ENCODE measurements at regions not wholly inside any gene's neighbourhood (a gene's known extent, or its start where the extent isn't known, plus 50 kb on each side); places are given as distances from the start of the nearest gene placed in this dataset.

DNA sequence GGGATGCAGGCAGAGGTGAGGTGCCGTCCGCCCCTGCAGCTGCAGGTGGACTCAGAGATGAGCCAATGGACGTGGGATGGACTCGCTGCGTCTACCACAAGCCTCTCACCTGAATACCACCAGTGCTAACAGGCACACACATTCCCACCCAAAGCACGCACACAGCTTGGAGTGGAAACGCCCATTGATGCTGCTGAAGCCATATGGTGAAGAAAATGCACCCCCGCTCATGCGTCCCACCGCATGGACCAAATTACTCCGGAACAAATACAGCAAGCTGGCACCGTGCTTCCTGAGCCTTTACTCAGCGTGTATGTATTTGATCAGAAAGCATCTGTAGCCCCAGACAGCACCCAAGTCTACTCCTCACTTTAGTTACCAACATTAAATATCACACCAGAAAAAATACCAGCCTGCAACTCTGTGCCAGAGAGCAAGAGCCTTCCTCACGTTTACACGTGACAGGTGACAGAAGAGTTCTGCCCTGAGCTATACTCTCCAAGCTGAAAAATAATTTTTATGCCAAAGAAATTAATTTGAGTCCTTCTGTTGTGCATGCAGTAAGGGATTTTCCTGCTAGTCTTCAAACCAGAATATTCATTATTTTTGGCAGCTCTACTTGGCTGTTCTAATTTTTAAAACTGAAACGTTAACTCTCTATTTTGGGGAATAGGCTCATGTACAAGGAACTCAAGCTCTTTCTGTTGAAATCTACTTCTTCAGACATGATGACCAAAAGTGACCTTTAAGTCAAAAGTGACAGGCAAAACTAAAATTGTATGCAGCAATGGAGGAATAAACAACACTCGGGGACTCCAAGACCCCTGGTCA, 58.2 kb upstream of the SYNDIG1 start:
- DNase-seq = no peak
- TF ChIP-seq, protein P1, sequence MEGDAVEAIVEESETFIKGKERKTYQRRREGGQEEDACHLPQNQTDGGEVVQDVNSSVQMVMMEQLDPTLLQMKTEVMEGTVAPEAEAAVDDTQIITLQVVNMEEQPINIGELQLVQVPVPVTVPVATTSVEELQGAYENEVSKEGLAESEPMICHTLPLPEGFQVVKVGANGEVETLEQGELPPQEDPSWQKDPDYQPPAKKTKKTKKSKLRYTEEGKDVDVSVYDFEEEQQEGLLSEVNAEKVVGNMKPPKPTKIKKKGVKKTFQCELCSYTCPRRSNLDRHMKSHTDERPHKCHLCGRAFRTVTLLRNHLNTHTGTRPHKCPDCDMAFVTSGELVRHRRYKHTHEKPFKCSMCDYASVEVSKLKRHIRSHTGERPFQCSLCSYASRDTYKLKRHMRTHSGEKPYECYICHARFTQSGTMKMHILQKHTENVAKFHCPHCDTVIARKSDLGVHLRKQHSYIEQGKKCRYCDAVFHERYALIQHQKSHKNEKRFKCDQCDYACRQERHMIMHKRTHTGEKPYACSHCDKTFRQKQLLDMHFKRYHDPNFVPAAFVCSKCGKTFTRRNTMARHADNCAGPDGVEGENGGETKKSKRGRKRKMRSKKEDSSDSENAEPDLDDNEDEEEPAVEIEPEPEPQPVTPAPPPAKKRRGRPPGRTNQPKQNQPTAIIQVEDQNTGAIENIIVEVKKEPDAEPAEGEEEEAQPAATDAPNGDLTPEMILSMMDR (IDR thresholded peaks at IDR 0.05; ENCODE audit: insufficient read depth in 1 of 2, low read depth in 1 of 2, low read length in 1 of 2, severe bottlenecking in 1 of 2, unreplicated experiment in 1 of 2) = no peak
- Mint-ChIP-seq H3K27ac (ENCODE audit: unreplicated experiment) (no peak overlapping the region), H3K36me3 (ENCODE audit: insufficient read depth, unreplicated experiment) (no peaks in the 10 kb centered on the region), H3K4me3 (ENCODE audit: unreplicated experiment) (no peak overlapping the region), H3K27me3 (ENCODE audit: insufficient read depth, unreplicated experiment) (no peaks in the 10 kb centered on the region), H3K4me1 (ENCODE audit: low read depth, unreplicated experiment) (no peaks in the 10 kb centered on the region), H3K9me3 (ENCODE audit: unreplicated experiment) (peaks cover 14% of the 10 kb centered on the region)
- ChIA-PET CTCF (no interaction called here), POLR2A (no interaction called here)
- Histone ChIP-seq H3K4me1 (no peaks in the 10 kb centered on the region), H3K36me3 (ENCODE audit: control insufficient read depth, insufficient read depth, low read length) (no peaks in the 10 kb centered on the region), H3K9me3 (0 out of 2 replicates have a peak, but pooled peaks cover 6% of the 10 kb centered on the region), H3K4me3 (ENCODE audit: low read depth, low read length) (no peak overlapping the region), H3K27me3 (replicated peaks; ENCODE audit: control insufficient read depth, insufficient read depth, low read length) (no peaks in the 10 kb centered on the region)
- intact Hi-C loops (cut with micrococcal nuclease; ENCODE audit: unreplicated experiment) = no loop called here
- BruUV-seq (replicated peaks) = no TSS peak

DNA sequence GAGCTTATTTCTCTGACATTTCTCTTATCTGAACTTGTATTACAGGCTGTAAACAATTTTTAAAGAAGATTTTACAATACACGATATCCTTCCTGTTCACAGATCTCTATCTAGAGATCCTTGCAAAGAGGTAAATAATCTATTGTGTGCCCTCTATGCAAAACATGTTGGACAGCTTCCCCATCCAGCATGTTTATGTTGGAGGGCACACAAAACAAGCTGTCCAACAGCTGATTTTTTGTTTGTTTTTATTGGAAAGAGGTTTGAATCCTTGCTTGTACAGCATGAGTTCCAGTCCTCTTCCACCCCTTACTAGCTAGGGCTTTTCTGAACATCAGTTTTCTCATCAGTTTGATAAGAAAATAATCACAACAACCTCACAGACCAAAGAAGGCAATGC, 62.3 kb upstream of the SYNDIG1 start:
- TF ChIP-seq, protein P1 (IDR thresholded peaks at IDR 0.05; ENCODE audit: insufficient read depth in 1 of 2, low read depth in 1 of 2, low read length in 1 of 2, severe bottlenecking in 1 of 2, unreplicated experiment in 1 of 2) = no peak
- no peaks in the 10 kb centered on the region for H3K36me3 ChIP-seq (ENCODE audit: control insufficient read depth, insufficient read depth, low read length)
- no peaks in the 10 kb centered on the region for H3K36me3 Mint-ChIP-seq (ENCODE audit: insufficient read depth, unreplicated experiment)

DNA sequence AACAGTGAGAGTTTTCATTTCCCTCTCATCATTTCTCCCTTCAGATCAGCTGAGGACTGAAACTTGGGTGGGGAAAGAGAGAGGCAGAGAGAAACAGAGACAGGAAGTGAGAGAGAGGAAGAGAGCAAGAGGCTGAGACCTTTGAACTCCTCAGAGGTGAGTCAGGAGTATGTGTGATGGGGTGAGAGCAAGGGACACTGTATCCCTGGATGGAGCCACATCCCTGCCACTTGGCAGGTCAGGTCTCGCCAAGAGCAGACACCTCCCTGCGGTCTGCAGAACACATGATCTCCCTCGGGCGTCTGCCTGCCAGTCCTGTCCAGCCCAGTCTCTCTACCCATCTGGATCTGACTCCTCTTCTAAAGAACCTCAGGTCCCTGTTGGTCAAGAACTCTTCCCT, 62.7 kb upstream of the SYNDIG1 start:
- ChIA-PET POLR2A (no interaction called here), CTCF (no interaction called here)
- H3K36me3 Mint-ChIP-seq (ENCODE audit: insufficient read depth, unreplicated experiment) = no peaks in the 10 kb centered on the region
- Histone ChIP-seq H3K9me3 (no peaks in the 10 kb centered on the region; the same call in 1 of the 2 replicates), H3K4me3 (ENCODE audit: low read depth, low read length) (no peak overlapping the region), H3K4me1 (no peaks in the 10 kb centered on the region), H3K27me3 (replicated peaks; ENCODE audit: control insufficient read depth, insufficient read depth, low read length) (no peaks in the 10 kb centered on the region), H3K36me3 (ENCODE audit: control insufficient read depth, insufficient read depth, low read length) (no peaks in the 10 kb centered on the region)
- H3K4me1 Mint-ChIP-seq (ENCODE audit: low read depth, unreplicated experiment) = no peaks in the 10 kb centered on the region
- no peak overlapping the region for H3K27ac Mint-ChIP-seq (ENCODE audit: unreplicated experiment)
- no TSS peak for BruUV-seq (replicated peaks)
- no peak for DNase-seq
- no peaks in the 10 kb centered on the region for H3K9me3 Mint-ChIP-seq (ENCODE audit: unreplicated experiment)
- no peaks in the 10 kb centered on the region for H3K27me3 Mint-ChIP-seq (ENCODE audit: insufficient read depth, unreplicated experiment)
- H3K4me3 Mint-ChIP-seq (ENCODE audit: unreplicated experiment) = no peak overlapping the region
- TF ChIP-seq, protein P1 (IDR thresholded peaks at IDR 0.05; ENCODE audit: insufficient read depth in 1 of 2, low read depth in 1 of 2, low read length in 1 of 2, severe bottlenecking in 1 of 2, unreplicated experiment in 1 of 2) = no peak
- intact Hi-C loops (cut with micrococcal nuclease; ENCODE audit: unreplicated experiment) = no loop called here

More for the DNA sequence above, 62.3 kb upstream of the SYNDIG1 start:
- ChIA-PET POLR2A (no interaction called here), CTCF (no interaction called here)
- BruUV-seq (replicated peaks) = no TSS peak
- no peak overlapping the region for H3K4me3 ChIP-seq (ENCODE audit: low read depth, low read length)
- H3K27me3 Mint-ChIP-seq (ENCODE audit: insufficient read depth, unreplicated experiment) = no peaks in the 10 kb centered on the region
- no peaks in the 10 kb centered on the region for H3K4me1 ChIP-seq
- intact Hi-C loops (cut with micrococcal nuclease; ENCODE audit: unreplicated experiment) = no loop called here
- no peaks in the 10 kb centered on the region for H3K4me1 Mint-ChIP-seq (ENCODE audit: low read depth, unreplicated experiment)
- no peak overlapping the region for H3K27ac Mint-ChIP-seq (ENCODE audit: unreplicated experiment)
- no peak overlapping the region for H3K4me3 Mint-ChIP-seq (ENCODE audit: unreplicated experiment)
- H3K9me3 ChIP-seq = no peaks in the 10 kb centered on the region; the same call in 1 of the 2 replicates
- no peaks in the 10 kb centered on the region for H3K9me3 Mint-ChIP-seq (ENCODE audit: unreplicated experiment)
- no peak for DNase-seq
- no peaks in the 10 kb centered on the region for H3K27me3 ChIP-seq (replicated peaks; ENCODE audit: control insufficient read depth, insufficient read depth, low read length)

Data from Caco-2 (cell line).